Activated CD8-positive, alpha-beta memory T cell treated with anti-CD3 and anti-CD28 coated beads for 48 hours (primary cell): ENCODE measurements at regions not wholly inside any gene's neighbourhood (a gene's known extent, or its start where the extent isn't known, plus 50 kb on each side); places are given as distances from the start of the nearest gene placed in this dataset.

Experiments used
- DNase-seq, 3 experiments: peaks; one replicate each; pipeline ENCODE4 v3.0.0-alpha.2; 2020; ENCODE audit warnings: low read depth in 2 of 3, low spot score in 2 of 3

DNA sequence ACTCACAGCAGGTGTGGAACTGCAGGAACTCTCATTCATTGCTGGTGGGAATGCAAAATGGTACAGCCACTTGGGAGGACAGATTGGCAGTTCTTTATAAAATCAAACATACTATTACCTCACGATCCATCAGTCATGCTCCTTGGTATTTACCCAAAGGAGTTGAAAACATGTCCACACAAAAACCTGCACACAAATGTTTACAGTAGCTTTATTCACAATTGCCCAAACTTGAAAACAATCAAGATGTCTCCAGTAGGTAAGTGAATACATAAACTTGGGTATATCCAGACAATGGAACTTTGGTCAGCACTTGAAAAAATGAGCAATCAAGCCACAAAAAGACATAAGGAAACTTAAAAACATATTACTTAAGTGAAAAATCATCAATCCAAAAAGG, 215.5 kb downstream of the IRX1 start:
- DNase-seq = no peak

DNA sequence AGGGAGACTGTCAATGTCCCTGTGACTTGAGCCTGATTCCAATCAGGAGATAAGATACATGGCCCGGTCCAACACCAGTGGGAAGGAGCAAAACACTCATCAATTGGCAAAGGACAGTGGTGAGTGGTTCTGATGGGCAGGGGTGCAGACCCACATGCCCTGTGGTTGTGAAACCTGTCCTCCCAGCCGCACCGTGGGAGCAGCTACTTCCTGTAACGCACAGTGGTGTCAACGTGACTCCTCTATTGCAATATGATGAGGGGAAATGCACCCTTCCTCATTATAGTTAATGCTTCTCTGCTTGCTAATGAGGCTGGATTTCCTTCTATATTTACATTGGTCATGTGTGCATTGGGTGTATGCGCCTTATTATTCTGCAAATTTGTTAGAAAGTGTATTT, 223.0 kb downstream of the IRX1 start:
- no peak for DNase-seq

DNA sequence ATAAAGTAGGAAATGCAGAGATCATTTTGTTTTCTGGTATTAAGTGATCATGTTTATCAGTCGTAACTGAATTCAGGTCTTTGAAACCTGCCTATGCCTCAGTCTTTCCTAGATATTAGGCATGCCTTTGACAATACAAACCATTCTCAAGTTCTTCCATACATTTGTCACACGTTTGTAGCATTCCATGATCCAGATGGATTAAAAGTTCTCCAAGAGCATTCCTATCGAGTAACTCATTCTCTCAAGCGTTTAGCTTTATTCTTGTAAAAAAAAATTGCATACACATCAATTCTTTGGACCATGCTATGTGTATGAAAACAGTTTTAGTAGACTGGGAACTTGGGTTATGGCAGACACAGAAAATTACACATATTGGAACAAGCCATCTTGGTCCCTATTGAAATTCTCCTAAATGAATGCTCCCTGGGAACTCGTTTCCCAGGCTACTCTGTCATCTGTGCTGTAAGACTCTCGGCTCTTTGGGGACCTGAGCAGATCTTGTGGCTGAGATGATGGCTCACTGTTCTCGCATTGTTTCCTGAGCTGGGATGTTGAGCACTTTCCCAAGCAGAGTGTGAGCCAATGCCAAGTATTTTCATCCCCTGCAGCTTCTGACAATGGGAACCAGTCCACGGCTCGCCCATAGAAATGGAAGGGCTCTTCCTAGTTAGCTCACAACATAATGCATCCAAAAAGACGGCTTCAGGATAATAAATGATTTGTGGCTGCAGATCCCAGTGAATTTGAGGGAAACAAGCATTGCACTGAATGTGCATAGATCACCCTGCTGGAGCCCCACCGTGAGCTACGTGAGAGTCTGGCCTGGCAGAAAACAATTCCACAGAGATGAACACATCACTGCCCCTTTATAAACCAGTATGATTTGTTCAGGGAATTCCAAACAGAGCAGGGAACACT, 230.2 kb downstream of the IRX1 start:
- DNase-seq = no peak

DNA sequence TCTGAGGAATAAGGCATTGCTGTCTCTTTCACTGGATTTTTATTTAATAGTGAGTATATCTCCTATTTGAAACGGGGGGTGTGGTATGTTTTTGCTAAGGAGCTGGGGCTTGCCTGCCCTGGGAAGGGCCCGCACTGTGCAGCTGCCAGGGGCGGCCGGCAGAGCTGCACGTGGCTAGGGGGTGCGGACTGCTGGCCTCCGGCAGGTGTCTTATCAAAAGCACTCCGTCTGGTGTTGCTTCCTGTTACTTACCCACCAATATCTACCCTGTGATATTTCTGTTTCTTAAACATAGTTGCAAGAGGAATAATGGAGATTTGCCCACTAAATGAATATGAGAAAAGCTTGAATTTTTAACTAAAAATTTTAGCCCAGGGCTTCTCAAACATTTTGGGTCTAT, 232.0 kb downstream of the IRX1 start:
- no peak for DNase-seq

DNA sequence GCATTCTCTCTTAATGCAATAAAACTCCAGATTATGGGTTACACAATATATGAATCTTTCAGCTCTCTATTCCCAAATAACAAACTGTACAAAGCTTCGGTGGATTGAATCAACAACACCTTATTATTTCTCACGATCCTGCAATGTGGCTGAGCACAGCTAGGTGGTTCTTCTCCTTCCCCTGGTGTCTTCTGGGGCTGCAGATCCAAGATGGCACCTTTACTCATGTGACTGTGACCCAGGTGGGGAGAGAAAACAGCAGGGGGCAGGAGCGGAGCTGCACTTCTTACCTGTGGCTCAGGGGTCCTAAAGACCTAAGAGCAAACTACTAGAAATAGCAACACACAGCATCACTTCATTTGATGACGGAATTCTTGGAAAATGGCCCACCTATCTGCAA, 233.1 kb downstream of the IRX1 start:
- no peak for DNase-seq

DNA sequence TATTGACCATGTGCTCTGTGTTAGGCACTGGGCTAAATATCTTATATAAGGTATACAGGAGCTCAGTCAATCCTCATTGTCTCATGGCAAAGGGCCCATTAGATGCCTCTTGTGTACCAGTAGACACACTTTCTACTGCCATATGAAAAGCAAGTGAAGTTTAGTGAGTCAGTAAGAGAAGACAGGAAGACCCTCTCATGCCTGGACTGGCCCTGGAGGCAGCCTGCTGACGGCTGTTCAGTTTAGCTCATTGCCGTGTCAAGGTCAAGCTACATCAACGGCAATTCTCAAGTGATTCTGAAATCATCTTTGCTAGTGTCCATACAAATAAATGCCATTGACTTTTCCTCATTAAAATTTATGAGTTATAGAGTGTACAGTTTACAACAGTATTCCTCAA, 237.9 kb downstream of the IRX1 start:
- DNase-seq = no peak

DNA sequence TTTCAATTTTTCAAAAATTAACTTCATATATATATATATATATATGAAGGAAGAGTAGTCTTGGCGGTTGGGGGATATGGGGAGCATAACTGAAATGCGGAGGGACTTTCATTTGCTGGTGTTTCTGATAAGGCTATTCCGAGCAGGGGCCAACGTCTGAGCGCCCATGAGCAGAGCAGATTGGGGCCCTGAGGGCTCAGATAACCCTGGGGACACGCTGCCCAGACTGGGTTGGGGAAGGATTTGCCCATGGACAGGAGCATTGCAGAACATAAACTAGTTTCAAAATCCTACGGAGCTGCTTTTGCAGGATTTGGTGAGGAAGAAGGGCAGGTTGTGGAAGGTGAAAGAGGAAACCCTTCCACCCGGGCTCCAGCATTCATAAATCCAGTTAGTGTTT, 240.2 kb downstream of the IRX1 start:
- no peak for DNase-seq

DNA sequence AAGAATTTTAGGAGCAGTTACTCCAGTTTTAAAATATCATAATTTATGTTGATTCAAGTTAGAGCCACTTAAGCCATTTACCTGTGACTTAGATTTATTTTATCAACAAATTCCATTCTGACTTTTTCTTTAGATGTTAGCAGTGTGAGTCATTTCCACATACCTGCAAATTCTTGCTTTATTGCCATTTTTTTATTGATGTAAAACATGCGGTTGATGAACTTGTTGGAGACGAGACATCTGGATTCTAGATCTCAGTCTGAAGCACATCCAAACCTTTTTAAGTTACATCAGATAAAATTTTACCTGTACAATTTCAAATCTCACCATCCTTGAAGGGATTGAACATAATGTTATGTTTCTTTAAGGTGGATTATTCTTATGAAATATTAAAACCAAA, 240.9 kb downstream of the IRX1 start:
- DNase-seq = no peak

DNA sequence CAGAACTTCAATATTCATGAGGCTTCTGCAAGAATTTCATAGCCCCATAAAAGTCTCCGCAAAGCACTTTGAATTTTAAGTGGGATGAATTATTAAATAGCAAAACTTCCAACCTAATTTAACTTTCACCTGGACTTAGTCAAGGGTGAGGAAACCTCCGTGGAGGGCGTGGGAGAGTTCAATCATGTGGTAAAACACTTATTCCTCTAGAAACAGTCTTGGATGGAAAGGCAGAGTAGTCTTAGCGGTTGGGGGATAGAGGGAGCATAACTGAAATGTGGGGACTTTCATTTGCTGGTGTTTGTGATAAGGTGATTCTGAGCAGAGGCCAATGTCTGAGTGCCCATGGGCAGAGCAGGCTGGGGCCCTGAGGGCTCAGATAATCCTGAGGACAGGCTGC, 241.9 kb downstream of the IRX1 start:
- DNase-seq = no peak

DNA sequence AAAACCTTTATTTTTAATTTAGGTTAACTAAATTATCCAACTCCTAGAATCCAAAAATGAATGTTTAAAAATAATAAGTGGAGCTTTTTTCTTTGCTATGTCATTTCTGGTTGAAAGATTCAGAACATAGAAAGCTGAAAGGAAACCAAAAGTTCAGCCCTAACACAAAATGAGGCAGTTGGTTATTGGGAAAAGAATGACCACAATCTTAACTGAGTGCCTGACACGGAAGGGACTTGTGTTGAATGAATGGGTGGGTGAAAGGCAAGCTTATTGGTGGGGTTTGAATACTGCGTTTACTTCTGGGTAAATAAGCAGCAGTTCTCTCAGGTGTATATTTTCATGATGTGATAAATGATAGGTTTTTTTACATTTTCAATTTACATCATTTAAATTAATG, 243.5 kb downstream of the IRX1 start:
- no peak for DNase-seq

DNA sequence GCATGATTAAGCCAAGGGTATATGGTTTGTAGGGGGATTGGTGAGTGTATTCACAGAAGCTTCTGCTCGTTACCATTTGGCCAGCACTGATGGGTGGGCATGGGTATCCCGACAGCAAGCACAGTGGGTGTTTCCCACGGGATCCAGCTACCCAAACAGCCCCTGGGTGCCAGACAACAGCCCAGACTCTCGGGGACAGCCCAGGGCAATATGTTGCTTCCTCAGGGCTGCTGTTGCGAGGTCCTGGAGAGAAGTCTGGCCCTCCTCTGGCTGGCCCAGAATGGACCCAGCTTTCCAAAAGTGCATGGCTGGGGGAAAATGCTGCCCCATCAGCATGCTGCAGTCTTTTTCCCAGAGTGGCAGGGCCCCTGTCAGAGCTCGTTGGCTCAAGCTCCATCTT, 247.0 kb downstream of the IRX1 start:
- DNase-seq = no peak

DNA sequence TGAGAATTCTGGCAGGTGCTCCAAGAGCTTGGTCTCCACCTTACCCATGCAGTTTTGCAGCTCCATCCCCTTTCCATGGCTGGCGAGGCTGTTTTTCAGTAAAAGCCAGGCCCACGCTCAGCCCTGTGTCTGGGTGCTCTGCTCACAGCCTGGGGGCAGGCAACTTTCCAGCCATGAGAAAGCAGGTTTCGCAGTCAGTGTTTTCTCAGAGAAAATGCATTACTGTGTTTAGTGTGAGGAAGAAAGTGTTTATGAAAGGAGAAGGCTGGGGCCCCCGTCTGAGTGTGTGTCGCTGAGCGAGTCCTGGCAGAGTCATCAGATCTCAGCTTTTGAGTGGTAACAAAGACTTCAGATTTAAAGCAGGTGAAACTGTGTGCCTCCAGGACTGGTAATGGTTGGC, 248.1 kb downstream of the IRX1 start:
- DNase-seq = no peak

DNA sequence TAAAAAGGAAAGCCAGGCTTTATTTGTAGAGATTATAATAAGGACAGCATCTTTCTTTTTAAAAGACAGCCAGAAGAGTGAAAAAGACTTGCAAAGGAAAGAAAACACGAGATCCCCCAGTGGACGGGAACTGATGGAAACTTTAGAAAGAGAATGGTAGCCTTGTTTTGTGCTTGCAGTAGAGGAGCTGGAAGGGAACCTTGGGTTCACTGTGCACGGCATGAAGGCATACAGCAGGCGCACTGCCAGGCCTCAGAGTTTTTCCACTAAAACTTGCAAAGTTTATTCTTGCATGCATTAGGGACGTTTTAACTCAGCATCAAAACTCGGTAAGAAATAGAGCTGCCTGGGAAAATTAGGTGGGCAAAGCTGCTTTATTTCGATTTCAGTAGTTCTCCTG, 248.6 kb downstream of the IRX1 start:
- DNase-seq = no peak

DNA sequence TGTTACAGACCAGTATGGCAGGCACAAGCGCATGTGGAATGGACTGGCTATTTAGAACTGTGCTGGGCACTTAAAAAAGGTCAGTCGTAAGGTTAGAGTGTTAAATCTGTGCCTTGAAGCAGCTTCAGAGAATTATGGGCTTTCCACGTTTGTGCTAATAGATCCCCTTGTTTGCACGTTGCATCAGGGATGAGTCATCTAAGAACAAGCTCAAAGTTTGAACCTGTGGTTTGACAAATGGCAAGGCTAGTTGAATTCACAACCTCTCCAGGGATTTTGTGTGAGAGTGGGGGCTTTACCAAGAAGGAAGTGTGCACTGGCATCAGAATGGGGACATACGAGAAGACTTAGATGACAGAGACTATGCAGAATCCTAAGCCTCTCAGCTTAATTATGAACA, 249.6 kb downstream of the IRX1 start:
- no peak for DNase-seq

DNA sequence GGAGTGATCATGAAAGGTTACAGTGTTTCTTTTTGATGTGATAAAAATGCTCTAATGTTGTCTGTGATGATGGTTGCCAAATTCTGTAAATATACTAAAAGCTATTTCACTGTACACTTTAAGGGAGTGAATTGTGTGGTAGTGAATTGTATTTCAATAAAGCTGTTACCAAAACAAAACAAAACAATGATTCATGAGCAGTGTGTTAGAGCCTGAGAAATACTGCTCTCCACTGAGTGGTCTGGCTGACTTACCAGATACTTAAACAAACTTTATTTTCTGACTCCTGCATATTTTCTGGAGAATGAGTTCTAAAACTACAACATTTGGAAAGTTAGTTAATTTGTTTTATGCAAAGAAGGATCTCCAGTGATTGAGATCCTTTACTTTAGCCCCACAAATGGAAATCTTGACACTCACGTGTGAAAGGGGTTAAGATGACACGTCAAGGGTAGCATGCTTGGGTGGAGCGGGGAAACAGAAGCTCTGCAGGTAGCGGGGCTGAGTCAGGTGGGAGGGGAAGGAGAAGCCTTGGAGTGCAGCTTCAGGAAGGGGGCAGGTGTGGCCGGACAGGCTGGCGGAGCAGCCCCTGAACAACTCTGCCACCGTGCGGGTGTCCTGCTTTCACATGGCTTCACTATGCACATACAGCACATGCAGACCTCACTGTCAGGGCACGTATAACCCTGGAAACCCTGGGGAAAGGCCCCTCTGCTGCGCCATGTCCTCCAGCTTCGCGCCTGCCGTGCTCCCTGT, 256.7 kb downstream of the IRX1 start:
- DNase-seq = no peak

DNA sequence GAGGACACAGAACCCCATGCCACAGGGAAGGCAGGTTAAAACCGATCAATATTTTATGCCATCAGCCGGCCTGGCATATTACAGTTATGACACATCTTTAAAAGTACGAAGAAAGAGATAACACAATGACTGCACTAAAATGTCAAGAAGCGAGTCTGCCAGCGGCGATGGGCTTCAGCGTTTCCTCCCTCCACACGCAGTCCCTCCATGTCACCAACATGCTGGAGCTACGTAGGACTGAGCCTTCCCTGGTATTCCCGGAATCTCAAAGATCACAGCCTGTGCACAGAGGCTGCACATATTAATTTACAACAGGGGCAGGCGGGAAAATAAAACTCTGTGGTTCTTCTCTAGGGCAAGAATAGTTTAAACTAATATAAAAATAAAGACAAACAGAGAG, 257.7 kb downstream of the IRX1 start:
- no peak for DNase-seq

DNA sequence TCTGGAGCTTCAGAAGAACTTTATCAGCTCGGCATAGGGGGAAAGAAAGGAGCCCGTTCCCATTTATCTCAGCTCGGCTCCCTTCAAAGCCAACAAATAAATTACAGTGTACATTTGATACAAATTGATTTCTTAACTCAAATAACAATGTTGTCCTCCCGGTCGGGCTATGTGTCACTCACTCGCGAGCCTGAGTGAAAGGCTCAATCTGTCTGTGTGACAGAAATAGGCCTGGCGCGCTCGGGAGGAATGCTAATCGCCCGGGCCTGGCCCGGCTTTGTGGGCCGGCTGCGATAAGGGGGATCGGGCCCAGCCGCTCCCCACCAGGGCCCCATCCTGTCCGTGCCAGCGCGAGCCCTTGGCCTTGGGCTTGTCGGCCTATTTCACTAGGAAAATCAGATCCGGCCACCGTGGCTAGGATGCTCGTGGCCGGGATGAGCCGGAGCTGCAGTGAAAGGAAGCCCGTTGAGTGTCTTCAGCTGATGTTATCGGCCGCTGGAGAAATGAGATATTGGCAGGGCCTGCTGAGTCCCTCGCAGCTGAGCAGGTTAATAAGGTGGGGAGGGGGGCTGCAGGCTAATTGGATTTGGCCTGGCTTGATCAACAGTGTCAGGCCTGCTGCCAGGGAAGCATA, 258.7 kb downstream of the IRX1 start:
- no peak for DNase-seq

DNA sequence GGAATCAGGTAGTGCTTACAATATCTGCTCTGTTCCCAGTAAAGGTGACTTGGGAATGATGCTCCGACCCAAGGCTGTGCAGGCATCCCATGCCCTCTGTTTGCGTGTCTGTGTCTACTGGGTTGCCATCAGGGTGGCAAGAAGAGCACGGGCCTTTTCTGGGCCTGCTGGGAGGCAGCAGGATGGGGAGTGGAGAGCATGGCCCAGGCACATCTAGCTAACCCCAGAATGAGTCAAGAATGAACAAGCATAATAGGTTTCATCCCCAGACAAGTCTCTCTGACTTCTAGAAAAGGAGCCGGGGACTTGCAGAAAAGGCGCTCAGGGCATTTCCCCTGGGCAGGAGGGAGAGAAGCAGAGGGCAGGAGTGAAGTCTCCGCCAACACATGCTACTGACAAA, 260.4 kb downstream of the IRX1 start:
- no peak for DNase-seq

DNA sequence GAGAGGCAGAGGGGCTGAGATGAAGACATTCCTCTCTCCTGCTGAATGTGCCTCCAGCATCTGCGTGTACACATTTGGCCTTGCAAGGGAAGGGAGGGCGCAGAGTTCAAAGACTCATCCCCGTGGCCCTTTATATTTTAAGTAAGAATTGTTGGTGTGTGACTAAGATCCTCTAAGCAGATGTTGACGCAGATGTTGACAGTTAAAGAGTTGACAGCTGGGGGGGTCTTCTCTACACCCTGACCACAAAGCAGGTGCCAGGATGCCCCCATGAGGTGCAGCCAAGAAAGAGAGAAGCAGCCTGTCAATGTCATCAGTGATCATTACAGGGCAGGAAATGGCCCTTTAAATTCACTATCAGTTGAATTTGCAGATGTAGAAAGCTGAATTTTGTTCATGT, 262.9 kb downstream of the IRX1 start:
- DNase-seq = no peak

DNA sequence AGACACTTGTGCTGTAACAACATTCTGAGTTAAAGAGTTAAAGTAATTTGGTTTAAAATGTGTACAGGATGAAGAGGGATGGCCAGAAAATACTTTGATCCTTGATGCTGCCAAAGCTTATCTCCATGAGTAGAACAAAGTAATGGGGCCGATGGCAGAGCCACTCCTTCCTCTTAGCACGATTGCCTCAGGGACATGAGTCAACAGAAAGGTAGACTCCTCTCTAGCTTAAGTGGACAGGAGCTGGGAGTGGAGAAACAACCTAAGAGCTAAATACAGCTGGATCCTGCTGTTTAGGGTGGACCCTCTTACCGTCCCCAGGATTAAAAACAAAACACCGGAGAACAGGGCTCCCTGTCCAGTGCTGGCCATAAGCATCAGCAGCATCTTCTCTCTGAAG, 267.3 kb downstream of the IRX1 start:
- DNase-seq = no peak

DNA sequence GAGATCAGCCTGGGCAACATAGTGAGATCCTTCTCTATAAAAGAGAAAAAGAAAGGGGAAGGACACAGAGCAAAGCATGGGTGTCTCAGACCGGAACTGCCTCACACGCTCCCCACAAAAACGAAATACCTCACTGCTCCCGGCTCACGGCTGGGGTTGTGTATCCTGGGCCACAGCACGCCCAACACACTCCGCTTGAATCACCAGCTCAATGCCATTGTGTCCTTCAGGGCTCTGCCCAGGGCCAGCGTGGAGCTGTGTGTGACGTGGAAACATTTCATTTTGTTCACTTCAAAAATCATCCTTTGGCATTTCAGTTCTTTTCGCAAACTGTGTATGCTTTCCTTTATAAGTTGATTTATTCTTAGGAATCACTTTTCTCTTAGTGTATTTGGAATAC, 279.5 kb downstream of the IRX1 start:
- no peak for DNase-seq

DNA sequence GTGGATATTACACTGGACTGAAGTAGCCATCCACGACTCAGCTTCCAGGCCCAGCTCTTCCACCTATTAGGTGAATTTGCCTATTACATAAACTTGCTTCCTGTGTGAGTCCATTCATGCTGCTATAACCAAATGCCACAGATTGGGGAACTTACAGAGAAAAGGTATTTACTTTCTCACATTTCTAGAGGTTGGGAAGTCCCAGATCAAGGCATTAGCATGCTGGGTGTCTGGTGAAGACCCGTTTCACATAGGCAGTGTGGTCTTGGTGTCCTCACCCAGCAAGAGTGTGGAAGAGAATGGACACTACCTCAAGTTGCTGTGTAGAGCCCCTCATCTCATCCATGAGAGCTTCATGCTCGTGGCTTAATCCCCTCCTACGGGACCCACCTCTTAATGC, 282.6 kb downstream of the IRX1 start:
- no peak for DNase-seq
